T-helper 1 cell (primary cell): ENCODE measurements at regions not wholly inside any gene's neighbourhood (a gene's known extent, or its start where the extent isn't known, plus 50 kb on each side); places are given as distances from the start of the nearest gene placed in this dataset.

Experiments used
- DNase-seq, 5 donors: peaks; one replicate each; pipeline ENCODE4 v3.0.0-alpha.2; 2012 to 2020

GRCh38 chr7:91798425-91798824, 82.1 kb downstream of the MTERF1 start:
- no peak for DNase-seq

GRCh38 chr7:91800389-91800788, 80.1 kb downstream of the MTERF1 start:
- no peak for DNase-seq

DNA sequence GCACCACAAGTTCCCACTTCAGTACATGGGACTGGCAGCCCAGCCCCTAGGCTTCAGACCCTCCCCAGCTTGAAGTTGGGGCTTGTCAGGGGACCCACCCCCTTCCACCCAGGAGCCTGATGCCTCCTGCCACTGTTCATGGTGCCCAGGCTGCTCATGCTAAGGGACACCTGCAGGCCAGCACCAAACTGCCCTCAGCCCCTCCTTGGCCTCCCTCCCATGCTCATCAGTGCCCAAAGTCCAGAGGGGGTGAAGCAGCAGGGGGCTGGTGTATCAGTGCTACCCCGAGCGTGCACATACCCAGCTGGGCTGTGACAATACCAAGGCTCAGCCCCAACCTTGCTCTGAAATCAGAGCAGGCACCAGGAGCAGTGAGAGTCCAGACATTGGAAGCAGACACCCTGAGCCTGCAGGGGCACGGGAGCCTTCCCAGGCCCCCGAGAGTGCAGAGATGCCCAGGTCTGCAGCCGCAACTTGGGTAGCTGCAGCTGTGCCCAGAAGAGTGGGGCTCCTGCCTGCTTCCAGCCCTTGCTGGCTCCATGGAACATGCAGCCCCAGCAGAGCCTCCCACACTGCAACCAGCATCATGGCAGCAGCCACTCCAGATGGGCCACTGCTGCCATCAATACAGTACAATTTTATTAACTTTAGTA, 79.0 kb downstream of the MTERF1 start:
- no peak for DNase-seq

DNA sequence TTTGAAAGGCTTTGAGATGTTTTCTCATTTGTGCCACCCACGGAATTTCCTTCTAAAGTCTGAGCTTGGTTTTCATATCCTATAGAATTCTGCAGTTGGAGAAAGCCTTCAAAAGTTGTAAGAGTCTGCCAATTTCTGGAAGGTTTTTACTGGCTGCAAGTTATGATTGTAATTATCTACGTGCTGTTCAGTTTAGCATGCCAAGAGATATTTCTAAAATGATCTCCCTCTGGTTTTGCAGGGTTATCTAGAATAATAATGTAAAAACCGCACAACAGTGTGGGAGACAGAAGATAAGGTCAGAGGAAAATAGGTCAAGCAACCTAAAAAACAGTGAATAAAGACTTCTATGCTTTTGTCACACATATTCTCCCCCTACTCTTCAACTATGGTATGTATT, 69.3 kb downstream of the MTERF1 start:
- DNase-seq: no peak

GRCh38 chr7:91811641-91812040, 68.9 kb downstream of the MTERF1 start:
- DNase-seq: no peak

- DNase-seq: no peak
Observed at GRCh38 chr7:91812388-91812787, 68.1 kb downstream of the MTERF1 start.

- DNase-seq: no peak
Observed at GRCh38 chr7:91814189-91814588, 66.3 kb downstream of the MTERF1 start.
